ENCODE measurements at regions not wholly inside any gene's neighbourhood (a gene's known extent, or its start where the extent isn't known, plus 50 kb on each side); places are given as distances from the start of the nearest gene placed in this dataset.

DNA sequence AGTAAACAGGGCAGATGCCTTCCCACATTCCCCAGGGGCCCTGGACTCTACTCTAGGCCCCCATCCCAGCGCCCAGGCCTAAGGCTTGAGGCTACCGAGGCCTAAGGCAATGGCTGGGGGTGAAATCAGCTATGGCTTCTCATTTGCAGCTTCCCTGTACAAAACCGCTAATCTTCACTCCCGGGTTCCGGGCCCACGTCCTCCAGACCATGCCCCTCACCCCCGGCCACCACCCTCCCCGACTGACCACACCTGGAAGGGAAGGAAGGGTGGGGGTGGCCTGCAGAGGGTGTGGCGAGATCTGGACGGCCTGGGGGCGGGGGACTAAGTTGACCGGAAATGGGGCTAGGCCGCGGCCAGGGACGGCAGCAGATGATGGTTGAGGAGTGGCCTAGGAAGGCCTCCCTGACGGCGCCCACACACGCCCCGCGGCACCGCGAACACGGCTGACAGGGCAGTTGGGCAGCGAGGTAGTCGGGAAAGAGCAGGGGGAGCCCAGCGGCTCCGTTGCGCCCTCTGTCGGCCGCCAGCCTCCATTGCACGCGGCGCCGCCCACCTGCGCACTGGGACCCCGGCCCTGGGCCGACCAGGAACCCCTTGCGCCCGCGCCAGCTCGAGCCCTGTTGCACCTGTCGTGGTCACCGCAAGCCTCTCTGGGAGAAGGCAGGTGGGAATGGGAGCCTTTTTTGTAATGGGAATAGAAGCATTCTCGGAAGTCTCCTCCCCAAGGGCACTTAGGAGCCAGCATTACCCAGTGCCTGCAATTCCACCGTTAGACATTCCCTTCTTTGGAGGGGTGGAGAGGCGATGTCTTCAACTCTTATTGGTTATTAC, 95.9 kb upstream of the CALM2 start:
- WGBS (ENCODE audit: insufficient coverage): 8% methylated on average over 32 of the region's 46 CpGs
- peaks cover 23% of the 10 kb centered on the region for H3K4me1 Mint-ChIP-seq
- no peaks in the 10 kb centered on the region for H3K36me3 ChIP-seq (replicated peaks in 1 of 2; ENCODE audit: control extremely low read depth in 1 of 2, control insufficient read depth in 1 of 2, extremely low read depth in 1 of 2, insufficient read depth in 2 of 2, low read length in 1 of 2)
- no peaks in the 10 kb centered on the region for H3K79me2 ChIP-seq (ENCODE audit: control insufficient read depth, insufficient read depth, low read length)
- ATAC-seq (ENCODE audit: low read depth) (peak; percentile 88), DNase-seq (peak; percentile 73)
- no peaks in the 10 kb centered on the region for H3K27me3 Mint-ChIP-seq
- ChIA-PET POLR2A (interaction anchor here (0.5 kb wide), 1 partner anchor 105 kb away, joined by 4 read pairs; no protein-coding TSS in a partner anchor), CTCF (interaction anchor here (0.6 to 4.4 kb wide), 21 partner anchors 10 to 289 kb away, joined by 3 to 26 read pairs (median 4); no protein-coding TSS in a partner anchor)
- H4K20me1 ChIP-seq (ENCODE audit: control insufficient read depth, insufficient read depth, low read length, poor library complexity, severe bottlenecking): no peaks in the 10 kb centered on the region
- peaks cover 0 to 2% (median 0%) of the 10 kb centered on the region in 4 experiments for H3K27me3 ChIP-seq (replicated peaks in 1 of 4; ENCODE audit: control extremely low read depth in 1 of 4, control insufficient read depth in 3 of 4, insufficient read depth in 4 of 4, low read length in 3 of 4)
- peak overlapping the region; percentile 66 for H3K9ac ChIP-seq (ENCODE audit: low read length)
- intact Hi-C loops (cut with micrococcal nuclease): loop anchor here (1.0 to 2.0 kb wide), 2 partner anchors 29 to 51 kb away; no protein-coding TSS in a partner anchor
- H3K9me3 ChIP-seq (ENCODE audit: control extremely low read depth in 1 of 3, control insufficient read depth in 2 of 3, insufficient read depth in 1 of 3, low read length in 2 of 3): no peaks in the 10 kb centered on the region
- peak overlapping the region in 4 of 5 experiments; percentile 43 to 56 (median 48) for H3K4me3 ChIP-seq (ENCODE audit: control extremely low read depth in 1 of 5, extremely low read depth in 1 of 5, insufficient read depth in 1 of 5, low read depth in 2 of 5, low read length in 4 of 5)
- peak overlapping the region in 1 of 2 donors; percentile 4 for H3K27ac ChIP-seq (ENCODE audit: low read length in 2 of 2)
- H3K4me2 ChIP-seq (replicated peaks; ENCODE audit: low read depth, low read length, poor library complexity, severe bottlenecking): peak overlapping the region; percentile 91
- peaks cover 18 to 27% of the 10 kb centered on the region in 2 donors for H3K4me1 ChIP-seq (ENCODE audit: control insufficient read depth in 2 of 2, insufficient read depth in 2 of 2, low read length in 2 of 2)
- no peaks in the 10 kb centered on the region for H3K9me3 Mint-ChIP-seq (ENCODE audit: insufficient read depth)
- H2AFZ ChIP-seq (ENCODE audit: insufficient read depth, low read depth, low read length, poor library complexity, severe bottlenecking): peak overlapping the region; percentile 72
- no peak for TF ChIP-seq EZH2 (IDR thresholded peaks at IDR 0.05; ENCODE audit: borderline replicate concordance, insufficient read depth, low read depth, low read length, poor library complexity, severe bottlenecking)
- TF ChIP-seq, protein P1, sequence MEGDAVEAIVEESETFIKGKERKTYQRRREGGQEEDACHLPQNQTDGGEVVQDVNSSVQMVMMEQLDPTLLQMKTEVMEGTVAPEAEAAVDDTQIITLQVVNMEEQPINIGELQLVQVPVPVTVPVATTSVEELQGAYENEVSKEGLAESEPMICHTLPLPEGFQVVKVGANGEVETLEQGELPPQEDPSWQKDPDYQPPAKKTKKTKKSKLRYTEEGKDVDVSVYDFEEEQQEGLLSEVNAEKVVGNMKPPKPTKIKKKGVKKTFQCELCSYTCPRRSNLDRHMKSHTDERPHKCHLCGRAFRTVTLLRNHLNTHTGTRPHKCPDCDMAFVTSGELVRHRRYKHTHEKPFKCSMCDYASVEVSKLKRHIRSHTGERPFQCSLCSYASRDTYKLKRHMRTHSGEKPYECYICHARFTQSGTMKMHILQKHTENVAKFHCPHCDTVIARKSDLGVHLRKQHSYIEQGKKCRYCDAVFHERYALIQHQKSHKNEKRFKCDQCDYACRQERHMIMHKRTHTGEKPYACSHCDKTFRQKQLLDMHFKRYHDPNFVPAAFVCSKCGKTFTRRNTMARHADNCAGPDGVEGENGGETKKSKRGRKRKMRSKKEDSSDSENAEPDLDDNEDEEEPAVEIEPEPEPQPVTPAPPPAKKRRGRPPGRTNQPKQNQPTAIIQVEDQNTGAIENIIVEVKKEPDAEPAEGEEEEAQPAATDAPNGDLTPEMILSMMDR (IDR thresholded peaks at IDR 0.05): peak; percentile 99
- peak overlapping the region; percentile 61 for H3K27ac Mint-ChIP-seq
- H3K4me3 Mint-ChIP-seq: peak overlapping the region; percentile 85
